HL-60/S4 treated with retinoic acid at 250 ng/mL for 4 days and 3 days (cell line): ENCODE measurements at regions not wholly inside any gene's neighbourhood (a gene's known extent, or its start where the extent isn't known, plus 50 kb on each side); places are given as distances from the start of the nearest gene placed in this dataset.

Source experiments
- in situ Hi-C: fragments of 300-500 bp; cut with MboI; formaldehyde crosslinking; loops from 2 replicates; pipeline ENCODE4 v1.7.0; 2022; ENCODE audit warnings: low sequenced_read_pairs

DNA sequence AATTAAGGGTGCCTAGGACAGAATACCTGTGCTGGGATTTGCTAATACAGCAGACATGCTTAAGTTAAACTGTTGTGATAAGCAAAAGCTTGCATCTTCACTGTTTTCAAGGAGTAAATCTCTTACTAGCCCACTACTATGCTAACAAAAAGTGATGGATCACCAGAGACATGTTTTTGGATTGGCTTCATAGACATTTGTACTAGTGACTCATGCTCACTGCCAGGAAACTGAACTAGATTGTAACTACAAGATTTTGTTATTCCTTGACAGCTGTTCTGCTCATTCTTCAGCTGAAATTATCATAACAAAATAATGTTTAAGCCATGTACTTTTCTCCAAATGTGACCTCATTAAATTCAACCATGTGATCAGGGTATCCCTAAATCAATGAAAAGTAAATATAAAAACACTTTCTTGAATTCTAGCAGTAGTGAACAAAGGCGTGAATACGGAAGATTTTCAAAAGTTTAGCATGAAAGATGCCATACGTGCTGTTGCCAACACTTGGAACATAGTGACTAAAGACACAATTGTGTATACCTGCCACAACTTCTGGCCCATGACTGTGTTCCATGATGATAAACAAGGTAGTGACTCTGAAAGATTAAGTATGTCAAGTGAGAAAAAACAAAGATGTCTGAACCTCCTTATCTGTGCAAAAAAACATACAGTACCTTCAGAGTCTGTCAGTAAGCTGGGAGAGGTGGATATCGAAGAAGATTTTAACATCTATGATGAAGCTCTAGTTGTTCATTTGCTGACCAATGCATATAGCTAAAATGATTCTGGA, 154.0 kb downstream of the BTC start:
- in situ Hi-C loops, result no loop called here

DNA sequence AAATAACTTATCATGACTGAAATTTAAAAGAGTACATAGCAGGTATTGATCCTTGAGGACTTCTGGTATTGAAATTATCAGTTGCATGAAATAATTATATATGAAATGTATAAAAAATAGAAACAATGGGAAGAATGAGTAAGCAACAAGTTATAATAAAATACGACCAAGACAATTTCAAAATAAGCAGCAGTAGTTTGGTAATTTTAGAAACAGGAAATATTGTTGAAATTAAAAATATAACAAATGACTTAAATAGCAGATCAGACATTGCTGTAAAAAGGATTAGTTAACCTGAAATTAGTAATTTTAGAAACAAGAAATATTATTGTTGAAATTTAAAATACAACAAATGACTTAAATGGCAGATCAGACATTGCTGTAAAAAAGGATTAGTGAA, 152.3 kb downstream of the BTC start:
- in situ Hi-C loops, result no loop called here

DNA sequence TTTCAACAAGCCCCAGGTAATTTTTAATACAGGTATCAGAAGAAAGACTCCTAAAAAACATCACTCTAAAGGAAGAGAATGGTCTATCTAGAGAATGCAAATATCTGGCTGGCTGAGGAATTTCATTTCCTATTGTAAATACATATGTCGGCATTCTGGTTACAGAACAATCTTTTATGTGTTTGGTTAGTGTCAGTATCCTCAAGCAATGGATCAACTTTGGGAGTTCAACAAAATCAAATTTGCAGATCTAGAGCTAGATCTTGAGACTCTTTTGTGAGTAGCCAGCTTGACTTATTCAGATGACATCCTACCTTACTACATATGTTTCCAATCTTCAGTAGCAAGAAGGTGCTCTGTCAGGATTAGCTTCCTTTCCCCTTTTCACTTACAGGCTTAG, 145.1 kb downstream of the BTC start:
- in situ Hi-C loops, result no loop called here

DNA sequence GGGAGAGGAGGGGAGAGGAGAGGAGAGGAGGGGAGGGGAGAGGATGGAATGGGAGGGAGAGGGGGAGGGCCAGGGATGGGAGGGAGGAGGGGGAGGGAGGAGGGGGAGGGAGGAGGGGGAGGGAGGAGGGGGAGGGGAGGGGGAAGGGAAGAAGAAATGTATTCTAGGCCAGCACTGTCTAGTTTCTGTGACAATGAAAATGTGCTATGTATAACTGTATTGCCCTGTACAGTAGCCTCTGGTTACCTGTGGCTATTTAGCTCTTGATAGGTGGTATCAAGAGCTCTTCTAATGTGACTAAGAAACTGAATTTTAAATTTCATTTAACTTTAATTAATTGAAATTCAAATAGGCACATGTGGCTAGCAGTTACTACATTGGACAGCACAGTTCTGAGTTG, 143.1 kb downstream of the BTC start:
- in situ Hi-C loops, result loop anchor here (25.0 kb wide), 1 partner anchor 314 kb away; no protein-coding TSS in a partner anchor

DNA sequence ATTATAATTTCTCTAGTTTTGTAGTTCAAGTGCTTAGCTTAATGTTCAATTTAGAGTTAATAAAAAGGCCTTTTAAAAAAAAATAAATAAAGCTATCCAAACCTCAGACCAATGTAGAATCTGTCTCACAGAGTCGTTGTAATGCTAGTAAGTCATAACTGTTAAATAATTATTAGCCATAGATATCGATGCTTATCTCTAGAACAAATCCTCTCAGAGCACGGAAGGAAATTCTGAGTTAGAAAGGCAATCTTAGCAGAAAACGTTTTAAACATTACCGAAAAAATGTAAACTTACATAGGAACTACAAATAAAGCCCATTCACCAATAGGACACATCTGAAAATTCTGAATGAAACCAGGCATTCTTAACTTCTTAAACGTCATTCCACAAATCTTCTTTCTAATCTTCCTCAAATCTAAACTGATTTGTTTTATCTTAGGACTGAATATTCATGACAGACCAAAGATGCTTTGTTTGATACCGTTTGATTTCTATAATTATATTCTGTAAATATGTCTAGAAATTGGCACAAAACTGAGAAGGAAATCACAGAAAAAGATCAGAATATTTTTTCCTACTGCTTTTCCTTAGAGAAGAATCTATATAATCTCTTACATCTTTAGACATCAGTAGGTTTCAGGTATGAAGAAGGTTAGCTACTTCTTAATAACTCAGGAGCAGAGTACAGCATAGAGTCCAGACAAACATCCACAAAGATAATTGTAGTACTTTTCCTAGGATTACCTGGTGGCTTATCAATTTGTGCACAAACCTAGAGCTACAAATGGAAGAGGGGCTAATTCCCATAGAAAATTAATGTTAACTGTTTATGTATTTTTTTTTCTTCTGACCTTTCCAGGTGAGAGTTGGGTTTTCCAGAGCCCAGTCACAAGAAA, 140.7 kb downstream of the BTC start:
- in situ Hi-C loops, result loop anchor here (25.0 kb wide), 1 partner anchor 316 kb away; no protein-coding TSS in a partner anchor

DNA sequence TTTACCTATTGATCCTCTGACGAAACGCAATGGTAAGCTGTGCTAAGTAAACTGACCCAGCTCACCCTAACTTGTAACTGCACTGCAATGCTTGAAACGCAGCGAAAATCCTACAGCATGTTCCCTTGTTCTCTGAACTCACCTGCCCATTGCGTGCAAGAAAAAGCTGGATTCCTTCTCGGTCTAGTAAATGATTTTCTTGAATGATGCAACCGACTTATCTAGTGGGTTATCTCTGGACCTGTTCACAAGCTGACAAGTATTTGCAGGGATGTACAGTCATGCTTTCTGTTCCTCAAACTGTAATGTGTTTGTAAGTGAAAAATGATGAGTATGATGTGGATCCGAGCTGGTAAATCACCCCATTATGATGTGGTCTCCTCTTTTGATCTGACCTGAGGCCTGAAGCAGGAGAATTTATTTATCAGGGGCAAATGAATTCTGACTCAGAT, 140.1 kb downstream of the BTC start:
- in situ Hi-C loops, result loop anchor here (25.0 kb wide), 1 partner anchor 317 kb away; no protein-coding TSS in a partner anchor

DNA sequence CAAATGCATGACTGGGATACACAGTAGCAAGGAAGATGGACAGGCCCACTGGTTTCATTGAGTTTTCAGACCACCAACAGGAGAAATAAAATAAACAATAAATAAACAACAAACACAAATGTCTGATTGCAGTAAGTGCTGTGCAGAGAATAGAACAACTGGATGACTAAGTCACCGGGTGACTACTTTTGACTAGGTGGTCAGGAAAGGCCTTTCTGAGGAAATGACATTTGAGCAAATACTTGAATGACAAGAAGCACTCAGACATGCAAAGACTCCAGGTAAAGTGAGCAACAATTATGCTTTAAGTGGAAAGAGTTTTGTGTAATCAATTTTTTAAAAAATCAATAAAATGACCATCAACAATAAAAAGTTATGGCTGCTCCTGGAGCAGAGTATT, 137.7 kb downstream of the BTC start:
- in situ Hi-C loops, result loop anchor here (25.0 kb wide), 1 partner anchor 319 kb away; no protein-coding TSS in a partner anchor

DNA sequence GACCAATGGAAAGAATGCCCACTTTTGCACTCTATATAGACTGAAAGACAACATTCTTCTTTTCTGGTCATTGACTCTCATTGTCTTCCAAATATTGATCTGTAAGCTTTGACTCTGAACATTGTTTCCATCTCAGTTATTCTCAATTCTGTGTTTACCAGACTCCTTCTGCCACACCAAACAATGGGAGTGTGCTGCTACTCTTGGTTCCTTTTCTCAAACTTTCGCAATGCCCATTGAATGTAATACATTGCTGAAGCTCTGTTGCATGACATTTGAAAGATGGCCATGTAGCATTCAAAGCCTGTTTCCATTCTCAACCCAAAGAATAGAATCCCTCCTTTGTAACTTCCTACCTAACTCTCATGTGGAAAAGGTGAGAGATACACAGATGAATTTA, 136.2 kb downstream of the BTC start:
- in situ Hi-C loops, result loop anchor here (25.0 kb wide), 1 partner anchor 321 kb away; no protein-coding TSS in a partner anchor

DNA sequence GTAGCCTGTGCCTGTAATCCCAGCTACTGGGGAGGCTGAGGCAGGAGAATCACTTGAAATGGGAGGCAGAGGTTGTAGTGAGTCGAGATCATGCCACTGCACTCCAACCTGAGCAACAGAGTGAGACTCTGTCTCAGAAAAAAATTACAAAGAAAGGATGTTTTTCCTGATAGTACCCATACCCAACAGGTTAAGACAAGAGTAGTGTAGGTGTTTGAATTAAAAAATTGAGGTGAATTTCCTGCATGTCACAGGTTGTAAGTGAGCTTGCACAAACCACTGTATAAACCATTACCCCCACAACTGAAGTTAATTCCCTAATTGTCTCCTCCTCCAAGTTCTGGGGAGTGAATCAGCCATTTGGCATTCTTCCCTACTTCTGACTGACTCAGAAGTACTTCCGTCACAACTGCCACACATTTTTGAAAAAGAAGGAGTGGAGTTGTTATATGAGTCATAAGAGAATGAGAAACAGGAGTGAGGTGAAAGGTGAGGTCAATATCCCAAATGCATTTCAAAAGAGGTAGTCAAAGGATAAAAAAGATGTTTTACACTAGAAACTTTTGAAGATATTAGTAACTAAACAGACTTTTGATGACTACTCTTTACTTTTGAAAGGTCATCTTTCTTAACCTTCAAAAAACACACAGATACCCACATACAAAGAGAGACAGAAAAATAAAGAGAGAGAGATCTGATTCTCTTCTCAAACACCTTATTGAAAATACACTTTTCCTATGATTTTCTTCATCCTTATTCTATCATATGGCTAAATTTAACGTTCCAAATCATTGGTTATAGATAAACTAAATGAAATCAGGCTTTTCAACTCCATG, 134.5 kb downstream of the BTC start:
- in situ Hi-C loops, result loop anchor here (25.0 kb wide), 1 partner anchor 322 kb away; no protein-coding TSS in a partner anchor

DNA sequence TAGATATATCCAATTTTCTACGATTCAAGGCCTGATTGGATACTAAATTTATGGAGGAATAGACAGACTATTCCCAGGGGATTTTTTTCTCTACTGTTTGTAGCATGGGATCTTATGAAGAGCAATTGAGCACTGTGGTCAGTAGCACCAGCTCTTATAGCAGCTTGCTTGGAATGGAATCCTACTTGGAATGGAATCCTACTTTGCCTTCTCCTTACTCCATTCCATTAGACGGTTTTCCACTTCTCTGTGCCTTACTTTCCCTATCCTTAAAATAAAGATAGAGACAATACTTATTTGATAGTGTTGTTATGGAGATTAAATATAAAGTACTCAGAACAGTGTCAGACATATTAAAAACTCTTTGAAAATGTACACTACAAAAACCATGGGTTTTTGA, 133.5 kb downstream of the BTC start:
- in situ Hi-C loops, result loop anchor here (25.0 kb wide), 1 partner anchor 324 kb away; no protein-coding TSS in a partner anchor

DNA sequence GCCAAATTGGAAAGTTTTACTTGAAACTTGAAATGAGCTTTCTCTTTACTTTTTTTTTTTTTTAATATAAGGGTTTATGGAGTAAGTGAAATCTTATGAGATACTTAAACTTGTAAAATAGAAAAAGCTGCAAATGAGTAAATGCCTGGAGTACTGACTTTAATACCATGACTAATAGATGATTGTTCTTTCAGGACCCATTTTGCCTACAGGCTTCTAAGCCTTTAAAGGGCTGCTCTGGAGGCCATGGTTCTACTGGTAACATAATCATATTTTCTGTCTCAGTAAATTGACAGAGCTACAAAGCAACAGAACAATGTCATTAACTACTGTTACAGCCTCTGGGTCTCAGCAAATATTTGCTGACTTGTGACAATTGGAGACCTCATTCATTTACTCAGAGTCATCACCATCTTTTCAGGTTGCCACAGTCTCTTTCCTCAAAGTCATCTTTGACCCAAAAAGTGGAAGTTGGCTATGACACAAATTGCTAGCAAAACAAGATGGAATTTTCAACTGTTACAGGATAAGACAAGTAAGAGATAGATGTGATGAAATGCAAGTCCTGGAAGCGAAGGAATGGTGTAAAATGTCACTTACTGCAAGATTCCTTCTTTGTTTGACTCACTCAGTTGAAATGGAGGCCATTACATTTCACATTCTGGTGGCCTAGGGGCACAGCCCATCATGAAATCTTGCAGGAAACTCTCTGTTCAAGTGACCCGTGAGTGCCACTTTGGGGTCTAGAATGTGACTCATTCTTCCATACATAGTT, 132.7 kb downstream of the BTC start:
- in situ Hi-C loops, result loop anchor here (25.0 kb wide), 1 partner anchor 324 kb away; no protein-coding TSS in a partner anchor

DNA sequence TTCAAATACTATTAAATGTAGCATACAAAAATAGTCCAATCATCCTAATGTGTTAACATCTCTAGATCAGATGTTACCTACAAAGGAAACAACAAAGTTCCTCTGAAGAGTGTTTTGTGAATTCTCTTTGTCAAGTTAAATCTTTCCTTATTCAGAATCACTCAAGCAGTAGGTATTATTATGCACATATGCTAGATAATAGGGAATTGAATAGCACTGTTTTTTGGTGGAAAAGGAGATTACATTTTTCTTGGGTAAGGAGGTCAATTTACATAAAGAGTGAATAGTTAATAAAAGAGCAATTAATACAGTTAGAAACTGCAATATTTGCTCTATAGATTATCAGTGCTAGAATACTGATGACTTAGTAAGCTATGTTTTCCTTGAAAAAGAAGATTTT, 130.7 kb downstream of the BTC start:
- in situ Hi-C loops, result loop anchor here (25.0 kb wide), 1 partner anchor 326 kb away; no protein-coding TSS in a partner anchor

DNA sequence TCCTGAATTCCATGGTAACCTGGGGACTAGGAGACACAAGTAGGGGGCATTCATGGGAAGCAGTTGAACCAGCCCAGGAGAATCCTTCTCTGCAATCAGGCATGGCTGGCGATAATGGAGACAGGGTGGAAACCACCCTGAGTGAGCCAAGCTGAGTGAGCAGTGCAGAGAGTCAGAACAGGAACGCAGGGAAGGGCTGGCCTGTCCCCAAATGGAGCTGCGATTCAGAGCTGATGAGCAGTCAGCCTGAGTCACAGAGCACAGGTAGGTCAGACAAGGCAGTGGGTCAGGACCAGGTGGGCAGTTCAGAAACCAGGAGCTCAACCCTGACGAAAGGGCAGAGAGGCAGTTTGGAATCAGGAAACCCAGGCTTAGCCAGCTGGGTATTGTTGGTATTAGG, 129.0 kb downstream of the BTC start:
- in situ Hi-C loops, result loop anchor here (25.0 kb wide), 1 partner anchor 328 kb away; no protein-coding TSS in a partner anchor

DNA sequence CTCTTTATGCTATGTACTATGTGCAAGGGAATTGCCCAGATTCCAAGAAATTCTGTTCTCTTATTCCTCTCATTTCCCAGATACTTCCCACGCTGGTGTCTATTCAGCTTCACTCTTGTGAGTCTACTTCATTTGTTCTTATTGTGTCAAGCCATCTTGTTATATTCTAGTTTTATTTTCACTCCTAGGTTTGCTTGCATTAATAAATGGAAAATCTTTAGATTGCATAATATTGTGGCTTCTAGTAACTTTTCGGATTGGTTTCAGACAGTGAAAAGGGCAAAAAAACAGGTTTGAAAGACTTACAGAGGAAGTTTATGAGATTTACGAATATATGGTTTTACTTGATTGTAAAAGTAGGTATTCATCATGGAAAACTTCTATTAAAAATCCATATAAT, 128.4 kb downstream of the BTC start:
- in situ Hi-C loops, result loop anchor here (25.0 kb wide), 1 partner anchor 329 kb away; no protein-coding TSS in a partner anchor

DNA sequence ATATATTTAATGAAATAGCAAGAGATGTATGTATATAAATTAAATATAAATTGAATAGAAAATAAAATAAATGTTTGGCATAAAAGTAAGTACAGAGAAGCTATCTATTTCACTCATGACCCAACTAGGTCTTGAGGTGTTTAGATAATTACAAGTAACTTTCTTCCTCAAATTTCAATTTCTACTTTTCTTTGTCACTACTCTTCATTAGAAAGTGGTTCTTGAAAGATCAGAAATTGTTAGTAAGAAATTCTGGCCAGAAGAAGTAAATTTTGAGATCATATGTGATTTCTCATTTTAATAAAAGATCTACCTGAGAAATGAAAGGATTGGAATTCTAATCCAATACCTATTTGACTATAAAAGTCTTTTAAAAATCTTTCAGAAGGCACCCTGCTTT, 126.9 kb downstream of the BTC start:
- in situ Hi-C loops, result loop anchor here (25.0 kb wide), 1 partner anchor 330 kb away; no protein-coding TSS in a partner anchor

DNA sequence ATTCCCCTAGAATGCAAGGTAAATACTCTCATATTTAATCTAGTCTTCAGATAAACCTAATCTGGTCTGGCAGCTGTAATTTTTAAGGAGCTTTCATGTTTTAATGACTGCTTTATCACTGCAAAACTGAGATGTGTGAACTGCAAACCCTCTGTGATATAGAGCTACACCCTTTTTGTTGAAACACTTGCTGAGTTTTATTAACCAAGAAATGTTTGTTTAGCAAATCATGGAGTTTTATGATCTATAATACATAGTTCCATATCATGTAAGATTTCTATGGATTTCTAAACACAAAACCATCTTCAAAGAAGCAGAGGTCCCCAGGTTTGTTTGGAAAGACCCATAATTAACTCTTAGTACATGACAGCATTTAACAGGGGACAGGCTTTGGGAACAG, 126.4 kb downstream of the BTC start:
- in situ Hi-C loops, result loop anchor here (25.0 kb wide), 1 partner anchor 331 kb away; no protein-coding TSS in a partner anchor

DNA sequence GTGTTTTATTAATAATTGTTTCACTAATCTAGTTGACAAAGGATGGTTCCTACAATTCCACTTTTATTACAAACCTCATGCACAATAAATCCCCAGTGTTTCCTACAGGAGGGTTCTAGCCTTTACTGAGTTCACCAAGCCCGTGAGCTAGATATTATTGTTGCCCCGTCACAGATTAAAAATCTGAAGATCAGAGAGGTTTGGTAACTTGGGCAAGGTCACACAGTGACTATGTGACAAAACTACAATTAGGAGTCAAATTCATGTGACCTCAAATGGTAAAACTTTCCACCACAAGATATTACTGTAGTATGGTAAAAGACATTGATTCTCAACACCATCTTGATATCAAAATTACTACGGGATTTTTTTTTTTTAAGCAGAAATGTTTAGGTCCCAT, 124.6 kb downstream of the BTC start:
- in situ Hi-C loops, result loop anchor here (25.0 kb wide), 1 partner anchor 332 kb away; no protein-coding TSS in a partner anchor

DNA sequence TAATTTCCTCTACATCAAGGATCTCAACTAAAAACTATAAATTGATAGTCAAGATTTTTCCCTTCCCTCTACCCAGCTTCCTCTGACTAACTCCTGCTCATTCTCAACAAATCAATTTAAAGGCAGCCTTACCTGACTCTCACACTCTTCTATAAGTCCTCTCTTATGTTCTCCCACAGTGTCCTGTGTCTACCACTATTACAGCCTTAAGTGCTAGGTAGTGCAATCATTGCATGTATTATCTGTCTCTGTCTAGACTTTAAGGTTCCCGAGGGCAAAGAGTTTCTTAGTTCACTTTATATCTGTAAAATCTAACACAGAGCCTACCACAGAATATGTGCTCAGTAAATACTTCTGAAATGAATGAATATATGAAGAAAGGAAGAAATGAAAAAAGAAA, 123.7 kb downstream of the BTC start:
- in situ Hi-C loops, result loop anchor here (25.0 kb wide), 1 partner anchor 333 kb away; no protein-coding TSS in a partner anchor

DNA sequence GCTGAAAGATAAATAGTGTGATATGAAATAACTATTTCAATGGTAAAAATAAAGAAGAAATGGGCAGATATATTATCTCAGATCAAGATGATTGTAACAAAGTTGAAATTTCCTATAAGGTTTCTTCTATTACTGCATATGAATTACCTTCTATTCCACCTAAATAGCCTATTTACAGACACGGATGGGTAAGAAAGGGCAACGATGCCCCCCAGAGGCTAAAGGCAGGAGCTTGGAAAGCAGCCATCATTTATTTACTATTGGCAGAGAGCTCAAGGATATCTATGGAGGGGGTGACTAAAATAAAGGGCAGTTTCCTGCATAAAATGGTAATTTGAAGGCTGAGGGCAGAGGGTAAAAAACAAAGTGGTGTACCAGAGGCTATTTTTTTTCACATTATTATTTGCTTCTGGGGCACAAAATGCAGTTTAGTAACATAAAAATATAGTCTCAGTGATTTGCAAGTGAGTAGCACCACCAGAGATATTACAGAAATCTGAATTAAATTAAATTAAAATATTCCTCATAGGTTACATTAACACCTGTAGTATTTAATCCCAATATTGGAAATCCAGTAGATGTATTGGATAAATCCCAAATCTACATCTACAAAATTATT, 123.1 kb downstream of the BTC start:
- in situ Hi-C loops, result loop anchor here (25.0 kb wide), 1 partner anchor 334 kb away; no protein-coding TSS in a partner anchor
